Neuronal stem cell (in vitro differentiated cells): ENCODE measurements at regions not wholly inside any gene's neighbourhood (a gene's known extent, or its start where the extent isn't known, plus 50 kb on each side); places are given as distances from the start of the nearest gene placed in this dataset.

Experiments used
- DNase-seq: peaks from one replicate; pipeline ENCODE4 v3.0.0-alpha.2; 2013; ENCODE audit warnings: low spot score
- H2AFZ ChIP-seq: one replicate; pipeline ENCODE4 v1.6.1; 2013; ENCODE audit warnings: mild to moderate bottlenecking, low read length, inconsistent platforms
- H2AK5ac ChIP-seq: 2 replicates; pipeline ENCODE4 v1.6.1; 2013; ENCODE audit warnings: low read depth, mild to moderate bottlenecking, inconsistent platforms, low read length, moderate library complexity, mixed read lengths
- H2BK120ac ChIP-seq: 2 replicates; pipeline ENCODE4 v1.6.1; 2013; ENCODE audit warnings: low read depth, mild to moderate bottlenecking, inconsistent platforms, low read length, moderate library complexity, mixed read lengths
- H2BK12ac ChIP-seq: one replicate; pipeline ENCODE4 v1.6.1; 2013; ENCODE audit warnings: low read length, inconsistent platforms
- H2BK15ac ChIP-seq: 2 replicates; pipeline ENCODE4 v1.6.1; 2013; ENCODE audit warnings: mild to moderate bottlenecking, low read length, inconsistent platforms, mixed read lengths
- H2BK5ac ChIP-seq: one replicate; pipeline ENCODE4 v1.6.1; 2013; ENCODE audit warnings: inconsistent platforms, mild to moderate bottlenecking, low read length, moderate library complexity
- H3K14ac ChIP-seq: one replicate; pipeline ENCODE4 v1.6.1; 2013; ENCODE audit warnings: low read length, inconsistent platforms
- H3K18ac ChIP-seq: 2 replicates; pipeline ENCODE4 v1.6.1; 2013; ENCODE audit warnings: low read length, inconsistent platforms
- H3K23ac ChIP-seq: 2 replicates; pipeline ENCODE4 v1.6.1; 2013; ENCODE audit warnings: low read depth, mild to moderate bottlenecking, mixed read lengths, low read length, inconsistent platforms; ENCODE audit not compliant: poor library complexity
- H3K27ac ChIP-seq: replicated peaks from 3 replicates; pipeline ENCODE4 v1.5.1; 2013; ENCODE audit warnings: low read length, inconsistent platforms
- H3K27me3 ChIP-seq, 3 experiments: 2 replicates each; pipeline ENCODE4 v1.6.1; 2013; ENCODE audit warnings: low read length in 3 of 3, mild to moderate bottlenecking in 2 of 3, inconsistent platforms in 1 of 3, low read depth in 1 of 3, mixed read lengths in 1 of 3, moderate library complexity in 1 of 3; ENCODE audit not compliant: control insufficient read depth in 3 of 3, insufficient read depth in 3 of 3
- H3K36me3 ChIP-seq, 2 donors: replicated peaks in 1 of 2; 2 replicates each; pipeline ENCODE4 v1.6.1; 2013; ENCODE audit warnings: low read length in 2 of 2; ENCODE audit not compliant: control insufficient read depth in 2 of 2, insufficient read depth in 2 of 2
- H3K4ac ChIP-seq: 2 replicates; pipeline ENCODE4 v1.6.1; 2013; ENCODE audit warnings: inconsistent platforms, mild to moderate bottlenecking, low read length, moderate library complexity
- H3K4me1 ChIP-seq, 2 donors: 1 replicate in 1 of 2; 2 replicates in 1 of 2; pipeline ENCODE4 v1.6.1; 2013; ENCODE audit warnings: low read length in 2 of 2, low read depth in 1 of 2; ENCODE audit not compliant: control insufficient read depth in 2 of 2, insufficient read depth in 1 of 2
- H3K4me2 ChIP-seq: one replicate; pipeline ENCODE4 v1.6.1; 2013; ENCODE audit warnings: mild to moderate bottlenecking, low read length, inconsistent platforms; ENCODE audit not compliant: insufficient read depth, poor library complexity, severe bottlenecking
- H3K4me3 ChIP-seq, 2 donors: 2 replicates each; pipeline ENCODE4 v1.5.1; 2013; ENCODE audit warnings: low read length in 2 of 2, mild to moderate bottlenecking in 2 of 2, inconsistent platforms in 1 of 2, moderate library complexity in 1 of 2
- H3K79me1 ChIP-seq: one replicate; pipeline ENCODE4 v1.6.1; 2013; ENCODE audit warnings: low read depth, mild to moderate bottlenecking, inconsistent platforms, low read length, moderate library complexity
- H3K9ac ChIP-seq: one replicate; pipeline ENCODE4 v1.6.1; 2013; ENCODE audit warnings: mild to moderate bottlenecking, low read depth, low read length, inconsistent platforms; ENCODE audit not compliant: poor library complexity
- H3K9me3 ChIP-seq, 2 donors: replicated peaks in 1 of 2; 2 replicates each; pipeline versions ENCODE3 to v1.6.1; 2013; ENCODE audit warnings: low read length in 2 of 2, mild to moderate bottlenecking in 2 of 2, inconsistent platforms in 1 of 2, low read depth in 1 of 2, mixed read lengths in 1 of 2, moderate library complexity in 1 of 2; ENCODE audit not compliant: control insufficient read depth in 2 of 2, insufficient read depth in 1 of 2
- H4K8ac ChIP-seq: one replicate; pipeline ENCODE4 v1.6.1; 2013; ENCODE audit warnings: low read depth, mild to moderate bottlenecking, inconsistent platforms, low read length, moderate library complexity
- H4K91ac ChIP-seq: one replicate; pipeline ENCODE4 v1.6.1; 2013; ENCODE audit warnings: low read length, low read depth, mild to moderate bottlenecking, inconsistent platforms; ENCODE audit not compliant: poor library complexity
- WGBS, 2 donors: extraction: QIAGEN DNeasy Blood & Tissue Kit; methylation state at CpG; one replicate each; pipeline ENCODE4 v1.1.7; 2013; ENCODE audit warnings: missing lambda C conversion rate in 2 of 2, mixed read lengths in 1 of 2; ENCODE audit not compliant: insufficient read length in 2 of 2, insufficient replicate concordance in 1 of 2; ENCODE audit errors: extremely low coverage in 2 of 2; 5-methylcytosine and 5-hydroxymethylcytosine counted together

DNA sequence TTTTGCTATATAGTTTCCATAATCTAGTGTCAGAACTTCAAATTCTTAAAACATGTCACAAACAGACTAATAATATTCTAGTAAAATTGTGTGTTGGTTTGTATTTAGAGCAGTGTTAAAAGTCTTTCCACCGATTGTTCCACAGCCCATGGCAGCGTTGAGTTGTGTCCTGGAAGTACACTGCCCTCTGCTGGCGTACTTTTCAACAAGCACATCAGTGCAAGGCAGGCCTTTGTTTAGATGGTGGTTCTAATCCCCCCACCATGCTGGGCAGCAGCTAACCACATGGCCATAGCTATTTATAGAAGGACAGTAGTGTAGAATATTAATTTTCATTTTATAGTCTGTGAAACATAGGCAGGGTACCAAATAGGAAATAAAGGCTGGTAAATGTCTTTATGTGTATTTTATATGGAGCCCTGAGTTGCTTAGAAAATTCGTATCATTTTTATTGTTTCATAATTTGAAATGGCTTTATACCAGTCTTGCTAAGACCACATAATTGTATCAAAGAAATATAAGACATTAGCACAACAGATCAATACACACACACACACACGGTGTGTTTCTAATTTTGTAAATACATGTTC, 235.4 kb downstream of the SEC23A start:
- Histone ChIP-seq H3K9me3 (peaks cover 0 to 8% of the 10 kb centered on the region in 2 donors), H3K18ac (no peak overlapping the region), H2BK5ac (no peak overlapping the region), H3K27ac (no peak overlapping the region), H4K8ac (no peak overlapping the region), H3K14ac (no peak overlapping the region), H3K9ac (no peak overlapping the region), H3K4me2 (no peak overlapping the region), H3K79me1 (no peaks in the 10 kb centered on the region), H2BK120ac (no peak overlapping the region), H3K23ac (no peak overlapping the region), H3K4me3 (no peak overlapping the region), H3K27me3 (peaks cover 0 to 3% (median 0%) of the 10 kb centered on the region in 3 experiments), H3K36me3 (no peaks in the 10 kb centered on the region), H2BK15ac (no peak overlapping the region), H2AFZ (no peak overlapping the region), H2BK12ac (no peak overlapping the region), H4K91ac (no peak overlapping the region), H3K4ac (no peak overlapping the region), H3K4me1 (peaks cover 0 to 1% of the 10 kb centered on the region in 2 donors), H2AK5ac (no peak overlapping the region)
- WGBS, 2 donors = no CpG with 5 or more reads among the region's 5 CpGs
- DNase-seq = peak; percentile 84

DNA sequence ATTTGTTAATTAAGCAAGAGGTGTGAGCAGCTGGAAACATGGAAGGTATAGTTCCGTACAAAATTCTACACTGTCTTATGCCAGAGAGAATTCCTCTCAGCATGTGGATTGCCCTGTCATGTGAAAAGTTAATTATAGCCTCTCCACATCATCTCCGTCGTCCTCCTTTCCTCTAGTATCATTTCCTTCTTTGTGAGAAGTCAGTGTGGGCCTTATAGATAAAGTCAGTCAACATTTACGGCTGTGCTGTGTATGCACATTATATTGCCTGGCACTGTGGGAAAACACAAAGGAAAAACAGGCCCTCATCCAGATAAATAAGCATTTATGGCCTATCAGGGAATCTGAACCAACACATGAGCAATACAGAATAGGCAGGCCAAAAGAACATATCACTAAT, 236.6 kb downstream of the SEC23A start:
- no peak overlapping the region for H3K9ac ChIP-seq
- no peak overlapping the region for H3K27ac ChIP-seq
- H3K14ac ChIP-seq = no peak overlapping the region
- H2BK120ac ChIP-seq = no peak overlapping the region
- H2AK5ac ChIP-seq = no peak overlapping the region
- H3K9me3 ChIP-seq = peaks cover 0 to 8% of the 10 kb centered on the region in 2 donors
- H2BK5ac ChIP-seq = no peak overlapping the region
- H4K8ac ChIP-seq = no peak overlapping the region
- no peaks in the 10 kb centered on the region for H3K36me3 ChIP-seq
- H2BK12ac ChIP-seq = no peak overlapping the region
- peaks cover 0 to 1% of the 10 kb centered on the region in 2 donors for H3K4me1 ChIP-seq
- no peak overlapping the region for H3K4me2 ChIP-seq
- H2AFZ ChIP-seq = no peak overlapping the region
- H3K23ac ChIP-seq = no peak overlapping the region
- H3K79me1 ChIP-seq = no peaks in the 10 kb centered on the region
- no peak overlapping the region for H3K18ac ChIP-seq
- no peak for DNase-seq
- no peak overlapping the region for H3K4me3 ChIP-seq
- no peak overlapping the region for H2BK15ac ChIP-seq
- no peak overlapping the region for H3K4ac ChIP-seq
- peaks cover 0 to 3% (median 0%) of the 10 kb centered on the region in 3 experiments for H3K27me3 ChIP-seq
- no peak overlapping the region for H4K91ac ChIP-seq
- no CpG with 5 or more reads among the region's 4 CpGs for WGBS, 2 donors

DNA sequence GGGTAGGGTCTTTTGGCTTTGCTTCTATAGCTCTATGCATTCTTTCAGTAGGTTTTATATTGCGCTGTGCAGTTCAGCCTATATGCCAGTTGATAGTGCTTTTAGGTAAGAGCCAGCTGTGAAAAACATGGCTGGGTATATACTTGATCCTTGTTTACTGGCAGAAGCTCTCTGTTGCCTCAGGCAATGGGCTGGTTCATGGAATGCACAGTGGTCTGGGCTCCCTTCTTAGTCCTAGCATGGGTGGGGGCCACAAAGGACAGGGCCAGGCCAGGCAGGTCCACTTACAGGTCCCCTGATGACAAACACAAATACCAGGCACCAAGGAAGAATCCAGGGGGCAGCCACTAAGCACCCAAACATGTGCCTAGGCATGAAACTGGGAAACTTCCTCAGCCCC, 240.7 kb downstream of the SEC23A start:
- no peak overlapping the region for H2BK15ac ChIP-seq
- peaks cover 0 to 8% of the 10 kb centered on the region in 2 donors for H3K9me3 ChIP-seq
- no peak overlapping the region for H2BK12ac ChIP-seq
- H3K4me1 ChIP-seq = no peaks in the 10 kb centered on the region
- H4K91ac ChIP-seq = no peak overlapping the region
- H2AFZ ChIP-seq = no peak overlapping the region
- H3K4me3 ChIP-seq = no peak overlapping the region
- H3K36me3 ChIP-seq = no peaks in the 10 kb centered on the region
- no peak overlapping the region for H2AK5ac ChIP-seq
- no peak for DNase-seq
- H2BK5ac ChIP-seq = no peak overlapping the region
- no peak overlapping the region for H2BK120ac ChIP-seq
- WGBS, 2 donors = no CpG with 5 or more reads among the region's 1 CpG
- H3K27me3 ChIP-seq = peaks cover 0 to 3% (median 0%) of the 10 kb centered on the region in 3 experiments
- H3K4ac ChIP-seq = no peak overlapping the region
- no peak overlapping the region for H3K23ac ChIP-seq
- H3K18ac ChIP-seq = no peak overlapping the region
- no peak overlapping the region for H3K14ac ChIP-seq
- H3K4me2 ChIP-seq = no peak overlapping the region
- H3K79me1 ChIP-seq = no peaks in the 10 kb centered on the region
- H4K8ac ChIP-seq = no peak overlapping the region
- H3K27ac ChIP-seq = no peak overlapping the region
- H3K9ac ChIP-seq = no peak overlapping the region

DNA sequence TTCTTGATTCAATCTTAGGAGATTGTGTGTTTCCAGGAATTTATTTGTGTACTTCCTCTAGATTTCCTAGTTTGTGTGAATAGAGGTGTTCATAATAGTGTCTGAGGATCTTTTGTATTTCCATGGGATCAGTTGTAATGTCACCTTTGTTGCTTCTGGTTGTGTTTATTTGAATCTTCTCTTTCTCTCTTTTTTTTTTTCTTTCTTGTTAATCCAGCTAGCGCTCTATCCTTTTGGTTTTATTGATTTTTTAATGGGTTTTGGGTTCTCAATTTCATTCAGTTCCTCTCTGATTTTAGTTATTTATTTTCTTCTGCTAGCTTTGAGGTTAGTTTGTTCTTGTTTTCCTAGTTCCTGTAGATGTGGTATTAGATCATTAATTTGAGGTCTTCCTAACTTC, 242.5 kb downstream of the SEC23A start:
- H2BK120ac ChIP-seq = no peak overlapping the region
- H4K8ac ChIP-seq = no peak overlapping the region
- WGBS, 2 donors = no CpG with 5 or more reads among the region's 1 CpG
- no peak overlapping the region for H3K4me2 ChIP-seq
- no peaks in the 10 kb centered on the region for H3K27me3 ChIP-seq
- no peaks in the 10 kb centered on the region for H3K4me1 ChIP-seq
- no peak overlapping the region for H3K27ac ChIP-seq
- H4K91ac ChIP-seq = no peak overlapping the region
- H3K4ac ChIP-seq = no peak overlapping the region
- H3K23ac ChIP-seq = no peak overlapping the region
- H3K14ac ChIP-seq = no peak overlapping the region
- H3K36me3 ChIP-seq = no peaks in the 10 kb centered on the region
- peaks cover 0 to 8% of the 10 kb centered on the region in 2 donors for H3K9me3 ChIP-seq
- H2BK15ac ChIP-seq = no peak overlapping the region
- no peak overlapping the region for H2AK5ac ChIP-seq
- no peaks in the 10 kb centered on the region for H3K79me1 ChIP-seq
- no peak overlapping the region for H2BK12ac ChIP-seq
- H2AFZ ChIP-seq = no peak overlapping the region
- no peak overlapping the region for H3K9ac ChIP-seq
- no peak for DNase-seq
- H3K4me3 ChIP-seq = no peak overlapping the region
- no peak overlapping the region for H2BK5ac ChIP-seq
- H3K18ac ChIP-seq = no peak overlapping the region
